ENCODE measurements at regions not wholly inside any gene's neighbourhood (a gene's known extent, or its start where the extent isn't known, plus 50 kb on each side); places are given as distances from the start of the nearest gene placed in this dataset.

GRCh38 chr15:29557171-29557570 lies 265.1 kb downstream of the TJP1 start:
- DNase-seq (ENCODE audit: low spot score) (no peak), FAIRE-seq (no peak)

- FAIRE-seq = no peak
Measured at GRCh38 chr15:29556380-29556779, 265.9 kb downstream of the TJP1 start.

GRCh38 chr15:29554531-29554930 lies 267.7 kb downstream of the TJP1 start:
- FAIRE-seq = no peak
- DNase-seq (ENCODE audit: low spot score) = no peak

More at GRCh38 chr15:29556380-29556779, 265.9 kb downstream of the TJP1 start:
- no peak for DNase-seq (ENCODE audit: low spot score)

- FAIRE-seq (no peak), DNase-seq (ENCODE audit: low spot score) (no peak)
Measured at GRCh38 chr15:29550834-29551465, 271.3 kb downstream of the TJP1 start.

GRCh38 chr15:29548006-29548405 lies 274.3 kb downstream of the TJP1 start:
- FAIRE-seq = no peak
- no peak for DNase-seq (ENCODE audit: low spot score)

- FAIRE-seq (no peak), DNase-seq (ENCODE audit: low spot score) (no peak)
Measured at GRCh38 chr15:29544513-29545128, 275.0 kb upstream of the NSMCE3 start.

- DNase-seq (ENCODE audit: low spot score) (no peak), FAIRE-seq (no peak)
Measured at GRCh38 chr15:29542994-29543393, 273.4 kb upstream of the NSMCE3 start.

- no peak for DNase-seq (ENCODE audit: low spot score)
- FAIRE-seq = no peak
Measured at GRCh38 chr15:29541309-29541708, 271.7 kb upstream of the NSMCE3 start.

- no peak for FAIRE-seq
- DNase-seq (ENCODE audit: low spot score) = no peak
Measured at GRCh38 chr15:29540479-29540878, 270.9 kb upstream of the NSMCE3 start.

- DNase-seq (ENCODE audit: low spot score) (no peak), FAIRE-seq (no peak)
Measured at GRCh38 chr15:29539736-29540135, 270.1 kb upstream of the NSMCE3 start.

- FAIRE-seq = no peak
- no peak for DNase-seq (ENCODE audit: low spot score)
Measured at GRCh38 chr15:29538044-29538443, 268.4 kb upstream of the NSMCE3 start.

- DNase-seq (ENCODE audit: low spot score) = no peak
- FAIRE-seq = no peak
Measured at GRCh38 chr15:29535952-29536351, 266.3 kb upstream of the NSMCE3 start.

- no peak for DNase-seq (ENCODE audit: low spot score)
- FAIRE-seq = no peak
Measured at GRCh38 chr15:29534378-29534777, 264.8 kb upstream of the NSMCE3 start.

GRCh38 chr15:29533647-29534046 lies 264.0 kb upstream of the NSMCE3 start:
- no peak for FAIRE-seq
- DNase-seq (ENCODE audit: low spot score) = no peak

GRCh38 chr15:29532296-29532695 lies 262.7 kb upstream of the NSMCE3 start:
- DNase-seq (ENCODE audit: low spot score) = no peak
- FAIRE-seq = no peak

GRCh38 chr15:29530966-29531365 lies 261.3 kb upstream of the NSMCE3 start:
- DNase-seq (ENCODE audit: low spot score) (no peak), FAIRE-seq (no peak)

- FAIRE-seq = no peak
- no peak for DNase-seq (ENCODE audit: low spot score)
Measured at GRCh38 chr15:29529043-29529442, 259.4 kb upstream of the NSMCE3 start.

- DNase-seq (ENCODE audit: low spot score) (no peak), FAIRE-seq (no peak)
Measured at GRCh38 chr15:29528276-29528675, 258.7 kb upstream of the NSMCE3 start.

- no peak for FAIRE-seq
- DNase-seq (ENCODE audit: low spot score) = no peak
Measured at GRCh38 chr15:29526802-29527201, 257.2 kb upstream of the NSMCE3 start.

- FAIRE-seq = peak; percentile 40
- DNase-seq (ENCODE audit: low spot score) = no peak
Measured at GRCh38 chr15:29522373-29523276, 253.0 kb upstream of the NSMCE3 start.

GRCh38 chr15:29518442-29518841 lies 248.8 kb upstream of the NSMCE3 start:
- DNase-seq (ENCODE audit: low spot score) (no peak), FAIRE-seq (no peak)

GRCh38 chr15:29517829-29518228 lies 248.2 kb upstream of the NSMCE3 start:
- no peak for DNase-seq (ENCODE audit: low spot score)
- FAIRE-seq = no peak
